LNCAP (cell line): ENCODE measurements at regions not wholly inside any gene's neighbourhood (a gene's known extent, or its start where the extent isn't known, plus 50 kb on each side); places are given as distances from the start of the nearest gene placed in this dataset.

Experiments
- TF ChIP-seq, protein P1 (sequence below): fragments of 450-650 bp; IDR thresholded peaks from 2 replicates; pipeline ENCODE4 v1.5.1; 2017; ENCODE audit warnings: mild to moderate bottlenecking

DNA sequence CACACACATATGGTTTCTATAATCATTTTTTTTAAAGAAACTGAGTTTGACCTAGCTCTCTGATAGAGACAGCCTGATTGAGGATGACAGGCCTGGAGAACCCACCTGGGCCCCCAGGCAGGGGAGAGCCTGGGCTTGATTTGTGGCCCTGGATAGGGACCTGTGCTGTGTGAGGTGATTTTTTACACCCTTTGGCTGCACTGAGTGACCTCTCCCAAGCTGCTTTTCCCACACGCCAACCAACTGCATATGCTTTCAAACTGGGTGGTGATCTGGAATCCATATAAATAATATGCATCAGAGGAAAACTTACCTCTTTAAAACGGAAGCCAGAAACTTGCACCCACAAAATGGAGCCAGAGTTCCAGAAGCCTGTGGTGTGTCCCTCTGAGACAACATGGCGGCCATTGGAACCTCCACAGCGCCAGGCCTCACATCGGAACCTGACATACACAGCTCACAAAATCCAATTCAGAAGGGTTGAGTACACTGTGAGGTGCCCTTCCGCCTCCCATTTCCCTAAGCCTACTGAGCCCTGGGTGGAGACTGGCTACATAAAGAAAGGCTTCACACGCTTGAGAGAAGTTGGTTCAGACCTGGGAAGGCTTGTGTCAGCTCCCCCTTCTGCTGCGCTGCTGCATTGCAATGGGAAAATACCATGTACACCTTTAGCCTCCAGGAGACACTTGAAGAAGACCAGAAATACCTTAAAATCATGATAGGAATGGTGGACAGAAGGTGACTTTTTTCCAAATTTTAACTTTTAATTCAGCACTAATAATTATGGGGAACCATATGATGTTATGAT is 160.7 kb downstream of the HHIPL2 start:
- TF ChIP-seq, protein P1, sequence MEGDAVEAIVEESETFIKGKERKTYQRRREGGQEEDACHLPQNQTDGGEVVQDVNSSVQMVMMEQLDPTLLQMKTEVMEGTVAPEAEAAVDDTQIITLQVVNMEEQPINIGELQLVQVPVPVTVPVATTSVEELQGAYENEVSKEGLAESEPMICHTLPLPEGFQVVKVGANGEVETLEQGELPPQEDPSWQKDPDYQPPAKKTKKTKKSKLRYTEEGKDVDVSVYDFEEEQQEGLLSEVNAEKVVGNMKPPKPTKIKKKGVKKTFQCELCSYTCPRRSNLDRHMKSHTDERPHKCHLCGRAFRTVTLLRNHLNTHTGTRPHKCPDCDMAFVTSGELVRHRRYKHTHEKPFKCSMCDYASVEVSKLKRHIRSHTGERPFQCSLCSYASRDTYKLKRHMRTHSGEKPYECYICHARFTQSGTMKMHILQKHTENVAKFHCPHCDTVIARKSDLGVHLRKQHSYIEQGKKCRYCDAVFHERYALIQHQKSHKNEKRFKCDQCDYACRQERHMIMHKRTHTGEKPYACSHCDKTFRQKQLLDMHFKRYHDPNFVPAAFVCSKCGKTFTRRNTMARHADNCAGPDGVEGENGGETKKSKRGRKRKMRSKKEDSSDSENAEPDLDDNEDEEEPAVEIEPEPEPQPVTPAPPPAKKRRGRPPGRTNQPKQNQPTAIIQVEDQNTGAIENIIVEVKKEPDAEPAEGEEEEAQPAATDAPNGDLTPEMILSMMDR, result no peak

DNA sequence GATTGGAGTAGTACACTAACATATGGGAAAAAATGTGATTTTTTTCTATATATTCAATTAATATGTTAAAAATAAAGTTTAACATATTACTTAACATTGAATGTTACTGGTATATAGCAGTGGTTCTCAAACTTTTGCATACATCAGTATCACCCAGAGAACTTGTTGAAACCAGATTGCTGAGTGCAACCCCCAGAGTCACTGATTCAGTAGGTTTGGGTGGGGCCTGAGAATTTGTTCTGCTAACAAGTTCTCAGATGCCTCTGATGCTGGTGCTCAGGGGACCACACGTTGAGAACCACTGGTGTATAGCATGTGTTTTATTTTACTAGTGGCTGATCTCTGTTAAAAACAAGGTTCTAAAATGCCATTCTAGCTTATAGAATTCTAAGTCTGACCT is 161.9 kb downstream of the HHIPL2 start:
- TF ChIP-seq, protein P1, result no peak

DNA sequence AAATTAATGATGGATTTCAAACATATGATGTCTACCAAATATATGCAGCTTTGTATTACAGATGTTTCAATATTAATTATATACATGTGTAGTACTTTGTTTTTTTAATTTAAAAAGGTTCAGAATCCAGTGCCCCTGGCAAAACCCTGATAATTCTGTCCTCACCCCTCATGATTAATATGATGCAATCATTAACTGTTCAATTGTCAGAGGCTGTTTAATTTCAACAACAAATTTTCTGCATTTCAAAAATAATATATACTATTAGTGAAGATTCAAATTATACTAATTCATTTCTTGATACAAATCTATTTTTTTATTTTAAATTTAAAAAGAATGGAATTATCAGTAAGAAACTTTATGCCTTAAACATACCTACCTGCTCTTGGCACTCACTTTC is 162.6 kb downstream of the HHIPL2 start:
- TF ChIP-seq, protein P1, result no peak

DNA sequence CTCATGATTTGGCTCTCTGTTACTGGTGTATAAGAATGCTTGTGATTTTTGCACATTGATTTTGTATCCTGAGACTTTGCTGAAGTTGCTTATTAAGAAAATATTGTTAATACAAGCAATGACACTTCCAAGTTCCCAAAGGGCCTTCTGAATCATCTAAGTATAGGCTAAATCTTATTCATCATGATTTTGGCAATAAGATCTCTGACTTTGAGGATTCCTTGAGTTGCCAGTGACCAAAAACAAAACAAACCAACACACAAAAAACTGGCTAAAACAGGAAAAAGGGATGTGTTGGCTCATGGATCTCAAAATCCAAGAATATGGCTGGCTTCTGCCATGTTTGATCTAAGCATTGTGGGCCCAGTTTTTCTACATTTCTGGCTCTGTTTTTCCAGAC is 163.4 kb downstream of the HHIPL2 start:
- TF ChIP-seq, protein P1, result no peak

DNA sequence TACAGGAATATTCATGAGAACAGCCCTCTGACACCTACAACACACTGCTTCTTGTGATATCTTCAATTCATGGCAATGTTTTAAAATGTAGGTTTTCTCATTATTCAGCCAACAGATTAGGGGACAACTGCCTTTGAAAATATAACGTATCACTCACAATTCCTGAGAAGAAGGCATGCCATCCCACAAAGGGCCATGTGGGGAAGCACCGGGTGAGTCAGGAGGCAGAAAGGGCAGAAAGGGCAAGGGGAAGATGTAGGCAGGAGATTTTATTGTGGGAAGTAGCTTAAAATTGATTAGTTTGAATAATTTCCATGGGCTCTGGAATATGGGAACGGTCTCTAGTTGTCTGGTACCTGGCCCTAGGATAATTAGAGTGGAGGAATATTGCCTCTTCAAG is 165.7 kb downstream of the HHIPL2 start:
- TF ChIP-seq, protein P1, result no peak

DNA sequence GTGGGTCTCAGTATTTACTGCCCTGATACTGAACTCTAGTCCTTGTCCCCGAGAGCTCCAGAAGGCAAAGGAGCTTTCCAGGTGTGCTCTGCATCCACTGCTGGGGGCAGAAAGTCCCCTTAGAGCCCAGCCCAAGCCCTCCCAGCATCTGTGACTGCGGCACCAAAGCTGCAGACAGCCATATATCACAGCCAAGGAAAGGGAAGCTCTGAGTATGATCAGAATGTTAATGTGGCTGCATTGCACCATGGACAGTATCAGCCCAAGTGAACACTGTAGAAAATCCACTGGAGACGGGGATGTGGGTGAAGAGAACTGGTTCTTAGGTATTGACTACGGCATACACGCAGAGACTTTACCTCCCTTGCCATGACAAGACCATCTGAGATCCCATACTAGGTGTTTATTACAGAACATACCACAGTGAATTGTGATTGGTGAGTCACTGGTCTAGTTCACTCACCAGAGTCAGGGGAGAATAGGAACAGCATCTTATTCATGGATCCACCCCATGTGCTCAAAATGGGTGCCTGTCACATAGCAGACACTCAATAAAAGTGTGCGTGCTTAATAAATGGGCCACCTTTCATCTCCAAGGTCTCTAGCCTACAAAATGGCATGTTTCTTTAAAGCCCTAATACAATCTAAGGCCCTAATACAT is 170.3 kb downstream of the HHIPL2 start:
- TF ChIP-seq, protein P1, result no peak

DNA sequence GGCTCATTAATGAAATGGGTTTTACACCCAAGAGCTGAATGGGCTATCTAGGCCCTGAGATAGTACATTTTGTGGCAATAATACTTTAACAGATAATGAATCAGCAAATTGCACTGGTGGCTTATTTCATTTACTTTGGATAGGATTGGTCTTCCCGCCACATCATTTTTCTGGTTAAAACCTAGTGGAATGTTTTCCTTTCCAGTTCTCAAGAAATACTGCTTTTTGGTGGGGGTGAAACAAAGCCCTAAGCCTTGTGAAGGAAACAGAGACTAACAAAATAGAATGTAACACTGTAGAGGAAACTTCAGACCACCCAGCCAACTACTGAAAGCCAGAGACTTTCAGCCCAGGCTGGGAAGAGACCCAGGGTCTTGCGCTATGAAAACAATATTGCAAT is 172.2 kb downstream of the HHIPL2 start:
- TF ChIP-seq, protein P1, result no peak
